ENCODE measurements at regions not wholly inside any gene's neighbourhood (a gene's known extent, or its start where the extent isn't known, plus 50 kb on each side); places are given as distances from the start of the nearest gene placed in this dataset.

- no peak for DNase-seq (ENCODE audit: low spot score in 2 of 2, unreplicated experiment in 2 of 2)
- peaks cover 2% of the 10 kb centered on the region for H3K36me3 Mint-ChIP-seq
- H3K4me3 Mint-ChIP-seq = no peak overlapping the region
- no peak overlapping the region for H3K27ac Mint-ChIP-seq
- H3K27me3 Mint-ChIP-seq (ENCODE audit: low read depth) = no peaks in the 10 kb centered on the region
- TF ChIP-seq CTCF (IDR thresholded peaks at IDR 0.05; ENCODE audit: unreplicated experiment) = no peak
- peaks cover 16% of the 10 kb centered on the region for H3K9me3 Mint-ChIP-seq
- peaks cover 3% of the 10 kb centered on the region for H3K4me1 Mint-ChIP-seq
Observed at GRCh38 chr11:109553284-109553683, 131.3 kb downstream of the C11orf87 start.

GRCh38 chr11:109554951-109555350, 133.0 kb downstream of the C11orf87 start:
- Mint-ChIP-seq H3K4me1 (no peaks in the 10 kb centered on the region), H3K4me3 (no peak overlapping the region), H3K9me3 (peaks cover 15% of the 10 kb centered on the region), H3K36me3 (no peaks in the 10 kb centered on the region), H3K27ac (no peak overlapping the region), H3K27me3 (ENCODE audit: low read depth) (no peaks in the 10 kb centered on the region)
- no peak for TF ChIP-seq CTCF (IDR thresholded peaks at IDR 0.05; ENCODE audit: unreplicated experiment)
- no peak for DNase-seq (ENCODE audit: low spot score in 2 of 2, unreplicated experiment in 2 of 2)

GRCh38 chr11:109564241-109564640, 142.3 kb downstream of the C11orf87 start:
- no peaks in the 10 kb centered on the region for H3K27me3 Mint-ChIP-seq (ENCODE audit: low read depth)
- no peak for TF ChIP-seq CTCF (IDR thresholded peaks at IDR 0.05; ENCODE audit: unreplicated experiment)
- H3K36me3 Mint-ChIP-seq = no peaks in the 10 kb centered on the region

GRCh38 chr11:109582470-109582869, 160.5 kb downstream of the C11orf87 start:
- Mint-ChIP-seq H3K9me3 (peaks cover 2% of the 10 kb centered on the region), H3K4me1 (no peaks in the 10 kb centered on the region), H3K36me3 (no peaks in the 10 kb centered on the region), H3K4me3 (no peak overlapping the region), H3K27ac (no peak overlapping the region), H3K27me3 (ENCODE audit: low read depth) (peaks cover 2% of the 10 kb centered on the region)
- no peak for TF ChIP-seq CTCF (IDR thresholded peaks at IDR 0.05; ENCODE audit: unreplicated experiment)
- DNase-seq (ENCODE audit: low spot score in 2 of 2, unreplicated experiment in 2 of 2) = no peak

More at GRCh38 chr11:109564241-109564640, 142.3 kb downstream of the C11orf87 start:
- Mint-ChIP-seq H3K27ac (no peak overlapping the region), H3K4me3 (no peak overlapping the region), H3K4me1 (no peaks in the 10 kb centered on the region), H3K9me3 (peaks cover 32% of the 10 kb centered on the region)
- DNase-seq (ENCODE audit: low spot score in 2 of 2, unreplicated experiment in 2 of 2) = no peak

- DNase-seq (ENCODE audit: low spot score in 2 of 2, unreplicated experiment in 2 of 2) = no peak
- Mint-ChIP-seq H3K27ac (no peak overlapping the region), H3K36me3 (no peaks in the 10 kb centered on the region), H3K9me3 (no peaks in the 10 kb centered on the region), H3K4me1 (no peaks in the 10 kb centered on the region), H3K4me3 (no peak overlapping the region), H3K27me3 (ENCODE audit: low read depth) (peaks cover 11% of the 10 kb centered on the region)
- TF ChIP-seq CTCF (IDR thresholded peaks at IDR 0.05; ENCODE audit: unreplicated experiment) = no peak
Observed at GRCh38 chr11:109584001-109584972, 162.3 kb downstream of the C11orf87 start.
